DOHH2 (cell line): ENCODE measurements at regions not wholly inside any gene's neighbourhood (a gene's known extent, or its start where the extent isn't known, plus 50 kb on each side); places are given as distances from the start of the nearest gene placed in this dataset.

Experiments used
- H3F3A ChIP-seq: fragments of 200-600 bp; sonication (generic), shearing (Covaris generic); 2 replicates; pipeline ENCODE4 v1.6.0; 2016; ENCODE audit warnings: antibody characterized with exemption, mild to moderate bottlenecking; ENCODE audit not compliant: control insufficient read depth, insufficient read depth
- H3K27ac ChIP-seq: fragments of 200-600 bp; sonication (generic); 2 replicates; pipeline ENCODE4 v1.5.1; 2014; ENCODE audit warnings: low read depth, mild to moderate bottlenecking, low read length, moderate library complexity
- H3K27me3 ChIP-seq: fragments of 200-600 bp; sonication (generic); 2 replicates; pipeline ENCODE4 v1.6.1; 2014; ENCODE audit warnings: mild to moderate bottlenecking, low read length, mixed read lengths; ENCODE audit not compliant: control insufficient read depth
- H3K36me3 ChIP-seq: fragments of 200-600 bp; sonication (generic); 2 replicates; pipeline ENCODE4 v1.6.1; 2014; ENCODE audit warnings: mild to moderate bottlenecking, low read length, moderate library complexity, mixed read lengths; ENCODE audit not compliant: control insufficient read depth
- H3K4me1 ChIP-seq: fragments of 200-600 bp; sonication (generic); 2 replicates; pipeline ENCODE4 v1.6.1; 2014; ENCODE audit warnings: mild to moderate bottlenecking, low read length, mixed read lengths; ENCODE audit not compliant: control insufficient read depth
- H3K4me2 ChIP-seq: fragments of 200-600 bp; sonication (generic); 2 replicates; pipeline ENCODE4 v1.6.0; 2014; ENCODE audit warnings: mild to moderate bottlenecking, low read length, moderate library complexity
- H3K4me3 ChIP-seq: fragments of 200-600 bp; sonication (generic); 2 replicates; pipeline ENCODE4 v1.5.1; 2014; ENCODE audit warnings: mild to moderate bottlenecking, low read length, mixed read lengths
- H3K79me2 ChIP-seq: fragments of 200-600 bp; sonication (generic); 2 replicates; pipeline ENCODE4 v1.6.1; 2014; ENCODE audit warnings: mild to moderate bottlenecking, low read length, mixed read lengths; ENCODE audit not compliant: control insufficient read depth
- H3K9me2 ChIP-seq: fragments of 200-600 bp; sonication (generic); replicated peaks from 2 replicates; pipeline ENCODE4 v1.6.1; 2014; ENCODE audit warnings: mild to moderate bottlenecking, low read length, mixed read lengths; ENCODE audit not compliant: control insufficient read depth
- H3K9me3 ChIP-seq: fragments of 200-600 bp; sonication (generic); 2 replicates; pipeline ENCODE4 v1.6.1; 2014; ENCODE audit warnings: antibody characterized with exemption, low read length, mixed read lengths; ENCODE audit not compliant: control insufficient read depth, insufficient read depth
- H4K20me1 ChIP-seq: fragments of 200-600 bp; sonication (generic); 2 replicates; pipeline ENCODE4 v1.6.0; 2014; ENCODE audit warnings: low read depth, mild to moderate bottlenecking, antibody characterized with exemption, low read length, moderate library complexity; ENCODE audit not compliant: control insufficient read depth, insufficient read depth
- CTCF ChIP-seq: fragments of 200-600 bp; sonication (generic); IDR thresholded peaks from one replicate; pipeline ENCODE4 v1.5.1; 2014; ENCODE audit warnings: antibody characterized with exemption, mild to moderate bottlenecking, low read depth, low read length; ENCODE audit not compliant: poor library complexity, severe bottlenecking
- EZH2phosphoT487 ChIP-seq: fragments of 200-600 bp; sonication (generic); IDR thresholded peaks from 2 replicates; pipeline ENCODE4 v1.6.1; 2017; ENCODE audit warnings: borderline replicate concordance, mild to moderate bottlenecking, antibody characterized with exemption, low read length, moderate library complexity, mixed read lengths

GRCh38 chr3:674116-674515 is 418.7 kb upstream of the CNTN6 start:
- H3K4me3 ChIP-seq, result no peak overlapping the region
- no peaks in the 10 kb centered on the region for H3K9me2 ChIP-seq
- H3K4me2 ChIP-seq, result no peak overlapping the region
- no peaks in the 10 kb centered on the region for H3K9me3 ChIP-seq
- no peaks in the 10 kb centered on the region for H3K4me1 ChIP-seq
- no peaks in the 10 kb centered on the region for H4K20me1 ChIP-seq
- no peak for TF ChIP-seq CTCF
- TF ChIP-seq EZH2phosphoT487, result no peak
- H3K27me3 ChIP-seq, result no peaks in the 10 kb centered on the region
- no peaks in the 10 kb centered on the region for H3K79me2 ChIP-seq
- H3F3A ChIP-seq, result no peaks in the 10 kb centered on the region
- H3K27ac ChIP-seq, result no peak overlapping the region
- no peaks in the 10 kb centered on the region for H3K36me3 ChIP-seq

- Histone ChIP-seq H3K36me3 (no peaks in the 10 kb centered on the region), H4K20me1 (no peaks in the 10 kb centered on the region), H3K9me3 (no peaks in the 10 kb centered on the region), H3K27me3 (no peaks in the 10 kb centered on the region), H3K4me3 (no peak overlapping the region), H3K4me1 (no peaks in the 10 kb centered on the region), H3K27ac (no peak overlapping the region), H3K9me2 (no peaks in the 10 kb centered on the region), H3K79me2 (no peaks in the 10 kb centered on the region), H3K4me2 (no peak overlapping the region), H3F3A (no peaks in the 10 kb centered on the region)
- TF ChIP-seq EZH2phosphoT487 (no peak), CTCF (no peak)
These were observed 417.0 kb upstream of the CNTN6 start for GRCh38 chr3:675846-676245.

GRCh38 chr3:683770-684169 is 409.1 kb upstream of the CNTN6 start:
- Histone ChIP-seq H3K36me3 (no peaks in the 10 kb centered on the region), H3K4me1 (no peaks in the 10 kb centered on the region), H3K9me3 (no peaks in the 10 kb centered on the region), H3K79me2 (no peaks in the 10 kb centered on the region), H3K27me3 (no peaks in the 10 kb centered on the region), H3K4me2 (no peak overlapping the region), H4K20me1 (no peaks in the 10 kb centered on the region), H3K4me3 (no peak overlapping the region), H3K9me2 (no peaks in the 10 kb centered on the region), H3F3A (no peaks in the 10 kb centered on the region), H3K27ac (no peak overlapping the region)
- TF ChIP-seq EZH2phosphoT487, result no peak
- no peak for TF ChIP-seq CTCF

- H3K4me3 ChIP-seq, result no peak overlapping the region
These were observed 402.1 kb upstream of the CNTN6 start for GRCh38 chr3:690770-691169.

More at GRCh38 chr3:690770-691169, 402.1 kb upstream of the CNTN6 start:
- Histone ChIP-seq H3K4me1 (no peaks in the 10 kb centered on the region), H3K4me2 (no peak overlapping the region), H3K36me3 (no peaks in the 10 kb centered on the region), H3F3A (no peaks in the 10 kb centered on the region), H3K9me3 (no peaks in the 10 kb centered on the region), H3K9me2 (no peaks in the 10 kb centered on the region), H3K27me3 (no peaks in the 10 kb centered on the region), H3K79me2 (no peaks in the 10 kb centered on the region), H3K27ac (no peak overlapping the region), H4K20me1 (no peaks in the 10 kb centered on the region)
- TF ChIP-seq EZH2phosphoT487 (no peak), CTCF (no peak)
